ENCODE measurements at regions not wholly inside any gene's neighbourhood (a gene's known extent, or its start where the extent isn't known, plus 50 kb on each side); places are given as distances from the start of the nearest gene placed in this dataset.

DNA sequence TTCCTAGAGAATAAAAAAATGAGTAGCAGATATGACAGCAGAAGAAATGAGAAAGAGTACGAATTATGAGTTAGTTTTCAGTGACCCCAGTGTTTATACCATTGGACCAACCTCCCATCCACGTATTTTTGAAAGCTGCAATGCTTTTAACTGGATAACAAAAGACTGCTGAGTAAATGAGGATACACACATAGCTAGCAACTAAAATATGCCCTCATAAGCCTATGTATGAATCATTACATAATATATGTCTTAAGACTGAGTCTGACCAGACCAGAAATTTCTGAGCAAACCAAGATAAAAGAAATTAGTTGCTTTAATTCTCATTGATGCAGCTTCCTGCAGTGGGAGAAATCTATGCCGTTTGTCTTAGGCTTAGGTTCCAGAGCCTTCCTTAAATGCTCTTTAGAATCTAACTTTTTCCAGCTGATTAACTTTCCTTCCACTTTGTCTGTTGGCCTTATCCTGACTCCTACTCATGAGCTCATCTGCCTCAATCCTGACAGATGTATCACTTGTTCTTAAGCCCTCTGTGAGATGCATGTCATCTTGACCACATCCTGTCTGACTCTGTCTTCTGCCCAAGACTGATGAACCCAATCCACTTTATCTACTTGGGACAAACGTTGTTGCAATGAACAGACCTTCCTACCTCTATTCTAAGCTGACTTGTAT, 301.4 kb upstream of the AADAT start:
- no peak overlapping the region for H3K27ac ChIP-seq (ENCODE audit: low read length)
- H3K27me3 ChIP-seq (replicated peaks in 1 of 2; ENCODE audit: control insufficient read depth in 2 of 2, extremely low read depth in 1 of 2, insufficient read depth in 2 of 2, low read length in 1 of 2) = no peaks in the 10 kb centered on the region
- CTCF ChIA-PET = no interaction called here
- ATAC-seq (replicated peaks in 1 of 4) (no peak), DNase-seq (no peak)
- Mint-ChIP-seq H3K36me3 (no peaks in the 10 kb centered on the region), H3K9me3 (peaks cover 0 to 6% (median 5%) of the 10 kb centered on the region in 3 donors), H3K4me1 (no peaks in the 10 kb centered on the region), H3K27me3 (no peaks in the 10 kb centered on the region), H3K27ac (no peak overlapping the region), H3K4me3 (no peak overlapping the region)
- H3K9me3 ChIP-seq = no peaks in the 10 kb centered on the region
- no peak overlapping the region for H3K4me3 ChIP-seq (ENCODE audit: control insufficient read depth in 1 of 2, extremely low read depth in 1 of 2, low read length in 1 of 2)
- no peaks in the 10 kb centered on the region for H3K4me1 ChIP-seq (ENCODE audit: control insufficient read depth in 1 of 2, extremely low read depth in 1 of 2, insufficient read depth in 2 of 2, low read length in 2 of 2)
- H3K36me3 ChIP-seq (ENCODE audit: control insufficient read depth in 2 of 2, extremely low read depth in 1 of 2, insufficient read depth in 1 of 2, low read length in 1 of 2) = no peaks in the 10 kb centered on the region
- POLR2A ChIA-PET = no interaction called here
- WGBS (ENCODE audit: insufficient coverage) = 90% methylated on average over 1 of the region's 4 CpGs

GRCh38 chr4:170389411-170389810, 299.7 kb upstream of the AADAT start:
- no peaks in the 10 kb centered on the region for H3K36me3 ChIP-seq (ENCODE audit: control insufficient read depth in 2 of 2, extremely low read depth in 1 of 2, insufficient read depth in 1 of 2, low read length in 1 of 2)
- DNase-seq (no peak), ATAC-seq (replicated peaks in 1 of 4) (no peak)
- peaks cover 2 to 13% (median 10%) of the 10 kb centered on the region in 3 donors for H3K9me3 Mint-ChIP-seq
- no peak overlapping the region for H3K4me3 ChIP-seq (ENCODE audit: control insufficient read depth in 1 of 2, extremely low read depth in 1 of 2, low read length in 1 of 2)
- no peaks in the 10 kb centered on the region for H3K27me3 Mint-ChIP-seq
- H3K4me1 Mint-ChIP-seq = no peaks in the 10 kb centered on the region
- no peaks in the 10 kb centered on the region for H3K9me3 ChIP-seq
- ChIA-PET CTCF (no interaction called here), POLR2A (interaction anchor here in 1 of 2 donors (0.6 kb wide), 1 partner anchor 18 kb away, joined by 4 read pairs; no protein-coding TSS in a partner anchor)
- no peak overlapping the region for H3K27ac Mint-ChIP-seq
- H3K27ac ChIP-seq (ENCODE audit: low read length) = no peak overlapping the region
- no peaks in the 10 kb centered on the region for H3K27me3 ChIP-seq (replicated peaks in 1 of 2; ENCODE audit: control insufficient read depth in 2 of 2, extremely low read depth in 1 of 2, insufficient read depth in 2 of 2, low read length in 1 of 2)
- no peaks in the 10 kb centered on the region for H3K4me1 ChIP-seq (ENCODE audit: control insufficient read depth in 1 of 2, extremely low read depth in 1 of 2, insufficient read depth in 2 of 2, low read length in 2 of 2)
- WGBS (ENCODE audit: insufficient coverage) = 50% methylated on average over 3 of the region's 5 CpGs
- no peaks in the 10 kb centered on the region for H3K36me3 Mint-ChIP-seq
- no peak overlapping the region for H3K4me3 Mint-ChIP-seq

DNA sequence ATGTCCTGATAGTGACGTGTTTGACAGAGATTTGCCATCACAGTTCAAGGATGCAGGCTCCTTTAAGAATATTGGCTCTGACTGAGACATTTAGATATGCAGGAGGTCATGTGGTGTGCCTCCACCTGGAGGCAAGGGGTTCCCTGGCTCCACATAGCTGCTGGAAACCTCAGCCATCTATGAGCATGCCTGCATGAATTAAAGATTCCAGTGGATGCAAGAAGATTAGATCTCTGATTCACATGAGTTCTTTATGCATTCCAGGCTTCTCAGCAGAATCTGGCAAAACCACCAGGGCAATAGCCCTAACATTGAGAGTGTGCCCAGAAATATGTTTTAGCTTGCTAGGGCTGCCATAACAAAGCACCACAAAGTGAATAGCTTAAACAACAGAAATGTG, 298.5 kb upstream of the AADAT start:
- WGBS (ENCODE audit: insufficient coverage) = no CpG with 5 or more reads among the region's 1 CpG
- POLR2A ChIA-PET = no interaction called here
- Histone ChIP-seq H3K27me3 (replicated peaks in 1 of 2; ENCODE audit: control insufficient read depth in 2 of 2, extremely low read depth in 1 of 2, insufficient read depth in 2 of 2, low read length in 1 of 2) (no peaks in the 10 kb centered on the region), H3K4me1 (ENCODE audit: control insufficient read depth in 1 of 2, extremely low read depth in 1 of 2, insufficient read depth in 2 of 2, low read length in 2 of 2) (no peaks in the 10 kb centered on the region), H3K36me3 (ENCODE audit: control insufficient read depth in 2 of 2, extremely low read depth in 1 of 2, insufficient read depth in 1 of 2, low read length in 1 of 2) (no peaks in the 10 kb centered on the region), H3K27ac (ENCODE audit: low read length) (no peak overlapping the region), H3K4me3 (ENCODE audit: control insufficient read depth in 1 of 2, extremely low read depth in 1 of 2, low read length in 1 of 2) (no peak overlapping the region), H3K9me3 (no peaks in the 10 kb centered on the region)
- H3K27me3 Mint-ChIP-seq = no peaks in the 10 kb centered on the region
- H3K9me3 Mint-ChIP-seq = peaks cover 5 to 22% (median 14%) of the 10 kb centered on the region in 3 donors
- H3K36me3 Mint-ChIP-seq = no peaks in the 10 kb centered on the region
- ATAC-seq (replicated peaks in 1 of 4) = no peak
- CTCF ChIA-PET = no interaction called here
- H3K4me1 Mint-ChIP-seq = no peaks in the 10 kb centered on the region
- no peak for DNase-seq
- H3K27ac Mint-ChIP-seq = no peak overlapping the region
- H3K4me3 Mint-ChIP-seq = no peak overlapping the region

GRCh38 chr4:170386971-170387370, 297.2 kb upstream of the AADAT start:
- DNase-seq (no peak), ATAC-seq (replicated peaks in 1 of 4) (no peak)
- POLR2A ChIA-PET = no interaction called here
- H3K27me3 Mint-ChIP-seq = no peaks in the 10 kb centered on the region
- WGBS (ENCODE audit: insufficient coverage) = no CpG with 5 or more reads among the region's 2 CpGs
- no peak overlapping the region for H3K4me3 ChIP-seq (ENCODE audit: control insufficient read depth in 1 of 2, extremely low read depth in 1 of 2, low read length in 1 of 2)
- CTCF ChIA-PET = no interaction called here
- no peaks in the 10 kb centered on the region for H3K9me3 ChIP-seq
- no peaks in the 10 kb centered on the region for H3K4me1 Mint-ChIP-seq
- peaks cover 7 to 28% (median 14%) of the 10 kb centered on the region in 3 donors for H3K9me3 Mint-ChIP-seq
- no peak overlapping the region for H3K4me3 Mint-ChIP-seq
- no peaks in the 10 kb centered on the region for H3K4me1 ChIP-seq (ENCODE audit: control insufficient read depth in 1 of 2, extremely low read depth in 1 of 2, insufficient read depth in 2 of 2, low read length in 2 of 2)
- H3K36me3 Mint-ChIP-seq = no peaks in the 10 kb centered on the region
- no peak overlapping the region for H3K27ac Mint-ChIP-seq
- H3K27me3 ChIP-seq (replicated peaks in 1 of 2; ENCODE audit: control insufficient read depth in 2 of 2, extremely low read depth in 1 of 2, insufficient read depth in 2 of 2, low read length in 1 of 2) = no peaks in the 10 kb centered on the region
- no peak overlapping the region for H3K27ac ChIP-seq (ENCODE audit: low read length)
- no peaks in the 10 kb centered on the region for H3K36me3 ChIP-seq (ENCODE audit: control insufficient read depth in 2 of 2, extremely low read depth in 1 of 2, insufficient read depth in 1 of 2, low read length in 1 of 2)

DNA sequence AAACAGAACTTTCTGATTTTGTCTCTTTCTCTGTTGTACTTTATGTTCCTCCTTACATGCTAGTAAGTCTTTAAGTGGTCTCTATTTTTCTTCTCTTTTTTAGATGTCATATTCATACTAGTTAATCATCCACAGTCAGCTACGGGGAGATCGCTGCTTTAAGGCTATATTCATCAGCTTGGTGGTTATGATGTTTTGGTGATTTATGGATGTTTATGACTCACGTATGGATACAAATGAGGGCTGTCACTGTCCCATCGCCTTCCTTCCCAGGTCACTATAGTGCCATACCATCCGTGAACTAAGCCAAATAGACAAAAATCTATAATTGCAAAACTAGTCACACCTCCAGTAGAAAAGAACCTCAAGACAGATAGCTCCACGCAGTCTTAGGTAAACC, 296.8 kb upstream of the AADAT start:
- CTCF ChIA-PET = no interaction called here
- Mint-ChIP-seq H3K4me3 (no peak overlapping the region), H3K27me3 (no peaks in the 10 kb centered on the region), H3K4me1 (no peaks in the 10 kb centered on the region), H3K27ac (no peak overlapping the region), H3K36me3 (no peaks in the 10 kb centered on the region), H3K9me3 (peaks cover 10 to 33% (median 16%) of the 10 kb centered on the region in 3 donors)
- no peak for DNase-seq
- Histone ChIP-seq H3K27ac (ENCODE audit: low read length) (no peak overlapping the region), H3K4me1 (ENCODE audit: control insufficient read depth in 1 of 2, extremely low read depth in 1 of 2, insufficient read depth in 2 of 2, low read length in 2 of 2) (no peaks in the 10 kb centered on the region), H3K27me3 (replicated peaks in 1 of 2; ENCODE audit: control insufficient read depth in 2 of 2, extremely low read depth in 1 of 2, insufficient read depth in 2 of 2, low read length in 1 of 2) (no peaks in the 10 kb centered on the region), H3K9me3 (no peaks in the 10 kb centered on the region), H3K36me3 (ENCODE audit: control insufficient read depth in 2 of 2, extremely low read depth in 1 of 2, insufficient read depth in 1 of 2, low read length in 1 of 2) (no peaks in the 10 kb centered on the region), H3K4me3 (ENCODE audit: control insufficient read depth in 1 of 2, extremely low read depth in 1 of 2, low read length in 1 of 2) (no peak overlapping the region)
- WGBS (ENCODE audit: insufficient coverage) = 89% methylated on average over 3 of the region's 6 CpGs
- no peak for ATAC-seq (replicated peaks in 1 of 4)
- POLR2A ChIA-PET = no interaction called here

GRCh38 chr4:170374770-170375169, 285.0 kb upstream of the AADAT start:
- no peak overlapping the region for H3K27ac Mint-ChIP-seq
- no peaks in the 10 kb centered on the region for H3K4me1 Mint-ChIP-seq
- H3K36me3 ChIP-seq (ENCODE audit: control insufficient read depth in 2 of 2, extremely low read depth in 1 of 2, insufficient read depth in 1 of 2, low read length in 1 of 2) = no peaks in the 10 kb centered on the region
- WGBS (ENCODE audit: insufficient coverage) = 62% methylated on average over 2 of the region's 3 CpGs
- H3K27ac ChIP-seq (ENCODE audit: low read length) = no peak overlapping the region
- no peaks in the 10 kb centered on the region for H3K36me3 Mint-ChIP-seq
- H3K4me1 ChIP-seq (ENCODE audit: control insufficient read depth in 1 of 2, extremely low read depth in 1 of 2, insufficient read depth in 2 of 2, low read length in 2 of 2) = no peaks in the 10 kb centered on the region
- H3K4me3 ChIP-seq (ENCODE audit: control insufficient read depth in 1 of 2, extremely low read depth in 1 of 2, low read length in 1 of 2) = no peak overlapping the region
- ChIA-PET CTCF (no interaction called here), POLR2A (no interaction called here)
- H3K27me3 Mint-ChIP-seq = no peaks in the 10 kb centered on the region
- no peaks in the 10 kb centered on the region for H3K9me3 ChIP-seq
- DNase-seq (no peak), ATAC-seq (replicated peaks in 1 of 4) (no peak)
- peaks cover 0 to 8% of the 10 kb centered on the region in 2 experiments for H3K27me3 ChIP-seq (replicated peaks in 1 of 2; ENCODE audit: control insufficient read depth in 2 of 2, extremely low read depth in 1 of 2, insufficient read depth in 2 of 2, low read length in 1 of 2)
- H3K4me3 Mint-ChIP-seq = no peak overlapping the region
- H3K9me3 Mint-ChIP-seq = peaks cover 13 to 24% (median 17%) of the 10 kb centered on the region in 3 donors

DNA sequence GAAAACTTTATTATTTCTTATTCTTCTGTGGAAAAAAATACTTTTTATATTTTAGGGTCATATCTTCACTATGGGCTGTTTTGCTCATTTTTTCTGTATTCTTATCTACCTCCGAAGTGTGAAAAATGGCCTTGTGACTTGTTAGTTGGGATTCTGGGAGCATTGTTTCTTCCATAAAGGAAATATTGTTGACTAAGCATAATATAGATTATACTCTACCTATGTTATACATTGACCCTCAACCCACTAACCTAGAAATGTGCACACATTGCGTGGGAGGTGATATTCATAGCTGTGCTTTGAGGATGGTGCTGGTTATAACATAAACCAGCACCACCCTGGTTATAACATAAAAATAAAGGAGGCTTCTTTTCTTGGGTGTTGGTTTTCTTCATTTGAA, 259.2 kb upstream of the AADAT start:
- Histone ChIP-seq H3K4me1 (ENCODE audit: control insufficient read depth in 1 of 2, extremely low read depth in 1 of 2, insufficient read depth in 2 of 2, low read length in 2 of 2) (no peaks in the 10 kb centered on the region), H3K27ac (ENCODE audit: low read length) (no peak overlapping the region), H3K9me3 (no peaks in the 10 kb centered on the region), H3K36me3 (ENCODE audit: control insufficient read depth in 2 of 2, extremely low read depth in 1 of 2, insufficient read depth in 1 of 2, low read length in 1 of 2) (no peaks in the 10 kb centered on the region), H3K27me3 (replicated peaks in 1 of 2; ENCODE audit: control insufficient read depth in 2 of 2, extremely low read depth in 1 of 2, insufficient read depth in 2 of 2, low read length in 1 of 2) (no peaks in the 10 kb centered on the region), H3K4me3 (ENCODE audit: control insufficient read depth in 1 of 2, extremely low read depth in 1 of 2, low read length in 1 of 2) (no peak overlapping the region)
- no peaks in the 10 kb centered on the region for H3K4me1 Mint-ChIP-seq
- H3K27me3 Mint-ChIP-seq = no peaks in the 10 kb centered on the region
- H3K36me3 Mint-ChIP-seq = no peaks in the 10 kb centered on the region
- ChIA-PET CTCF (no interaction called here), POLR2A (no interaction called here)
- H3K9me3 Mint-ChIP-seq = peaks cover 0 to 8% (median 0%) of the 10 kb centered on the region in 3 donors
- DNase-seq = no peak
- no peak overlapping the region for H3K4me3 Mint-ChIP-seq
- no peak for ATAC-seq (replicated peaks in 1 of 4)
- no peak overlapping the region for H3K27ac Mint-ChIP-seq
- no CpG with 5 or more reads among the region's 2 CpGs for WGBS (ENCODE audit: insufficient coverage)

Data from T-cell (primary cell).